GM23338 (cell line): ENCODE measurements at regions not wholly inside any gene's neighbourhood (a gene's known extent, or its start where the extent isn't known, plus 50 kb on each side); places are given as distances from the start of the nearest gene placed in this dataset.

Source experiments
- ATAC-seq: fragments of 200-7000 bp; cut with Tn5 transposase; 3 replicates; pipeline ENCODE4 v1.9.1; 2020
- DNase-seq: peaks from one replicate; pipeline ENCODE4 v3.0.0-alpha.2; 2015; ENCODE audit warnings: low spot score
- H2AFZ ChIP-seq: fragments of 200-600 bp; sonication (generic); 2 replicates; pipeline ENCODE4 v1.8.0; 2016; ENCODE audit warnings: antibody characterized with exemption, mild to moderate bottlenecking, moderate library complexity
- H3F3A ChIP-seq: fragments of 200-600 bp; sonication (generic); replicated peaks from 2 replicates; pipeline ENCODE4 v1.8.0; 2017; ENCODE audit warnings: antibody characterized with exemption, mixed run types, low read depth
- H3K27ac ChIP-seq: fragments of 200-600 bp; sonication (generic); 2 replicates; pipeline ENCODE4 v1.6.1; 2016; ENCODE audit warnings: low read depth
- H3K27me3 ChIP-seq: fragments of 200-600 bp; sonication (generic); 2 replicates; pipeline ENCODE4 v1.8.0; 2016; ENCODE audit warnings: mild to moderate bottlenecking, mixed run types, moderate library complexity; ENCODE audit not compliant: insufficient read depth
- H3K36me3 ChIP-seq: fragments of 200-600 bp; sonication (generic); 2 replicates; pipeline ENCODE4 v1.8.0; 2016; ENCODE audit warnings: mild to moderate bottlenecking; ENCODE audit not compliant: insufficient read depth
- H3K4me1 ChIP-seq: fragments of 200-600 bp; sonication (generic); 2 replicates; pipeline ENCODE4 v1.8.0; 2016; ENCODE audit warnings: mild to moderate bottlenecking, moderate library complexity; ENCODE audit not compliant: insufficient read depth
- H3K4me2 ChIP-seq: fragments of 200-600 bp; sonication (generic); 2 replicates; pipeline ENCODE4 v1.7.1; 2017; ENCODE audit warnings: mixed run types
- H3K4me3 ChIP-seq: fragments of 200-600 bp; sonication (generic); 2 replicates; pipeline ENCODE4 v1.6.1; 2016; ENCODE audit warnings: mixed run types
- H3K79me2 ChIP-seq: fragments of 200-600 bp; sonication (generic); replicated peaks from 2 replicates; pipeline ENCODE4 v1.8.0; 2017; ENCODE audit warnings: mild to moderate bottlenecking; ENCODE audit not compliant: insufficient read depth
- H3K9me2 ChIP-seq: fragments of 200-600 bp; sonication (generic); 2 replicates; pipeline ENCODE4 v1.8.0; 2017; ENCODE audit not compliant: insufficient read depth
- H4K20me1 ChIP-seq: fragments of 200-600 bp; sonication (generic); replicated peaks from 2 replicates; pipeline ENCODE4 v1.8.0; 2017; ENCODE audit warnings: mild to moderate bottlenecking; ENCODE audit not compliant: insufficient read depth
- H3K27ac Mint-ChIP-seq: 2 replicates; pipeline ENCODE4 v1.8.0; 2020; ENCODE audit warnings: inconsistent platforms, mild to moderate bottlenecking, moderate library complexity, mixed read lengths
- H3K27me3 Mint-ChIP-seq: 3 replicates; pipeline ENCODE4 v1.8.0; 2022; ENCODE audit warnings: low read depth, mild to moderate bottlenecking, moderate library complexity, mixed read lengths, inconsistent platforms; ENCODE audit not compliant: insufficient read depth, poor library complexity
- H3K36me3 Mint-ChIP-seq: 3 replicates; pipeline ENCODE4 v1.8.0; 2021; ENCODE audit warnings: low read depth, mild to moderate bottlenecking, inconsistent platforms, moderate library complexity, mixed read lengths
- H3K4me1 Mint-ChIP-seq: 3 replicates; pipeline ENCODE4 v1.8.0; 2020; ENCODE audit warnings: mild to moderate bottlenecking, inconsistent platforms, mixed read lengths
- H3K4me3 Mint-ChIP-seq: 3 replicates; pipeline ENCODE4 v1.8.0; 2021; ENCODE audit warnings: moderate library complexity, mild to moderate bottlenecking, inconsistent platforms, mixed read lengths
- H3K9me3 Mint-ChIP-seq: 3 replicates; pipeline ENCODE4 v1.8.0; 2020; ENCODE audit warnings: moderate library complexity, mild to moderate bottlenecking, inconsistent platforms, mixed read lengths
- CREB1 ChIP-seq: fragments of 250-450 bp; sonication (Bioruptor Pico); IDR thresholded peaks from 2 replicates; pipeline ENCODE4 v1.5.0; 2020; ENCODE audit warnings: low read depth, mild to moderate bottlenecking, moderate library complexity
- EZH2 ChIP-seq: fragments of 200-600 bp; sonication (generic); IDR thresholded peaks from one replicate; pipeline ENCODE4 v1.8.0; 2017; ENCODE audit warnings: antibody characterized with exemption, mild to moderate bottlenecking, low read depth; ENCODE audit not compliant: unreplicated experiment
- EZH2phosphoT487 ChIP-seq: fragments of 200-600 bp; sonication (generic); IDR thresholded peaks from one replicate; pipeline ENCODE4 v1.8.1; 2018; ENCODE audit warnings: antibody characterized with exemption; ENCODE audit not compliant: unreplicated experiment
- ZNF114 ChIP-seq: fragments of 250-450 bp; sonication (Bioruptor Pico); IDR thresholded peaks from 2 replicates; pipeline ENCODE4 v1.5.0; 2020; ENCODE audit warnings: mild to moderate bottlenecking, moderate library complexity
- ZNF331 ChIP-seq: fragments of 250-450 bp; sonication (Bioruptor Pico); IDR thresholded peaks from 2 replicates; pipeline ENCODE4 v1.5.0; 2020; ENCODE audit warnings: low read depth, mild to moderate bottlenecking, moderate library complexity
- TF ChIP-seq, protein P1 (sequence below): fragments of 250-450 bp; sonication (Bioruptor Pico); IDR thresholded peaks from 2 replicates; pipeline ENCODE4 v1.5.0; 2020; ENCODE audit warnings: mild to moderate bottlenecking, moderate library complexity
- TF ChIP-seq, protein P2 (sequence below): IDR thresholded peaks from one replicate; pipeline ENCODE4 v1.6.1; 2018; ENCODE audit warnings: antibody characterized with exemption; ENCODE audit not compliant: unreplicated experiment

- TF ChIP-seq, protein P1, sequence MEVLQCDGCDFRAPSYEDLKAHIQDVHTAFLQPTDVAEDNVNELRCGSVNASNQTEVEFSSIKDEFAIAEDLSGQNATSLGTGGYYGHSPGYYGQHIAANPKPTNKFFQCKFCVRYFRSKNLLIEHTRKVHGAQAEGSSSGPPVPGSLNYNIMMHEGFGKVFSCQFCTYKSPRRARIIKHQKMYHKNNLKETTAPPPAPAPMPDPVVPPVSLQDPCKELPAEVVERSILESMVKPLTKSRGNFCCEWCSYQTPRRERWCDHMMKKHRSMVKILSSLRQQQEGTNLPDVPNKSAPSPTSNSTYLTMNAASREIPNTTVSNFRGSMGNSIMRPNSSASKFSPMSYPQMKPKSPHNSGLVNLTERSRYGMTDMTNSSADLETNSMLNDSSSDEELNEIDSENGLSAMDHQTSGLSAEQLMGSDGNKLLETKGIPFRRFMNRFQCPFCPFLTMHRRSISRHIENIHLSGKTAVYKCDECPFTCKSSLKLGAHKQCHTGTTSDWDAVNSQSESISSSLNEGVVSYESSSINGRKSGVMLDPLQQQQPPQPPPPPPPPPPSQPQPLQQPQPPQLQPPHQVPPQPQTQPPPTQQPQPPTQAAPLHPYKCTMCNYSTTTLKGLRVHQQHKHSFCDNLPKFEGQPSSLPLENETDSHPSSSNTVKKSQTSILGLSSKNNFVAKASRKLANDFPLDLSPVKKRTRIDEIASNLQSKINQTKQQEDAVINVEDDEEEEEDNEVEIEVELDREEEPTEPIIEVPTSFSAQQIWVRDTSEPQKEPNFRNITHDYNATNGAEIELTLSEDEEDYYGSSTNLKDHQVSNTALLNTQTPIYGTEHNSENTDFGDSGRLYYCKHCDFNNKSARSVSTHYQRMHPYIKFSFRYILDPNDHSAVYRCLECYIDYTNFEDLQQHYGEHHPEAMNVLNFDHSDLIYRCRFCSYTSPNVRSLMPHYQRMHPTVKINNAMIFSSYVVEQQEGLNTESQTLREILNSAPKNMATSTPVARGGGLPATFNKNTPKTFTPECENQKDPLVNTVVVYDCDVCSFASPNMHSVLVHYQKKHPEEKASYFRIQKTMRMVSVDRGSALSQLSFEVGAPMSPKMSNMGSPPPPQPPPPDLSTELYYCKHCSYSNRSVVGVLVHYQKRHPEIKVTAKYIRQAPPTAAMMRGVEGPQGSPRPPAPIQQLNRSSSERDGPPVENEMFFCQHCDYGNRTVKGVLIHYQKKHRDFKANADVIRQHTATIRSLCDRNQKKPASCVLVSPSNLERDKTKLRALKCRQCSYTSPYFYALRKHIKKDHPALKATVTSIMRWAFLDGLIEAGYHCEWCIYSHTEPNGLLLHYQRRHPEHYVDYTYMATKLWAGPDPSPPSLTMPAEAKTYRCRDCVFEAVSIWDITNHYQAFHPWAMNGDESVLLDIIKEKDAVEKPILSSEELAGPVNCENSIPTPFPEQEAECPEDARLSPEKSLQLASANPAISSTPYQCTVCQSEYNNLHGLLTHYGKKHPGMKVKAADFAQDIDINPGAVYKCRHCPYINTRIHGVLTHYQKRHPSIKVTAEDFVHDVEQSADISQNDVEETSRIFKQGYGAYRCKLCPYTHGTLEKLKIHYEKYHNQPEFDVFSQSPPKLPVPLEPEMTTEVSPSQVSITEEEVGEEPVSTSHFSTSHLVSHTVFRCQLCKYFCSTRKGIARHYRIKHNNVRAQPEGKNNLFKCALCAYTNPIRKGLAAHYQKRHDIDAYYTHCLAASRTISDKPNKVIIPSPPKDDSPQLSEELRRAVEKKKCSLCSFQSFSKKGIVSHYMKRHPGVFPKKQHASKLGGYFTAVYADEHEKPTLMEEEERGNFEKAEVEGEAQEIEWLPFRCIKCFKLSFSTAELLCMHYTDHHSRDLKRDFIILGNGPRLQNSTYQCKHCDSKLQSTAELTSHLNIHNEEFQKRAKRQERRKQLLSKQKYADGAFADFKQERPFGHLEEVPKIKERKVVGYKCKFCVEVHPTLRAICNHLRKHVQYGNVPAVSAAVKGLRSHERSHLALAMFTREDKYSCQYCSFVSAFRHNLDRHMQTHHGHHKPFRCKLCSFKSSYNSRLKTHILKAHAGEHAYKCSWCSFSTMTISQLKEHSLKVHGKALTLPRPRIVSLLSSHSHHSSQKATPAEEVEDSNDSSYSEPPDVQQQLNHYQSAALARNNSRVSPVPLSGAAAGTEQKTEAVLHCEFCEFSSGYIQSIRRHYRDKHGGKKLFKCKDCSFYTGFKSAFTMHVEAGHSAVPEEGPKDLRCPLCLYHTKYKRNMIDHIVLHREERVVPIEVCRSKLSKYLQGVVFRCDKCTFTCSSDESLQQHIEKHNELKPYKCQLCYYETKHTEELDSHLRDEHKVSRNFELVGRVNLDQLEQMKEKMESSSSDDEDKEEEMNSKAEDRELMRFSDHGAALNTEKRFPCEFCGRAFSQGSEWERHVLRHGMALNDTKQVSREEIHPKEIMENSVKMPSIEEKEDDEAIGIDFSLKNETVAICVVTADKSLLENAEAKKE (CRISPR knock-in tag), result no peak
- TF ChIP-seq EZH2phosphoT487 (no peak), ZNF114 (no peak), ZNF331 (CRISPR knock-in tag) (no peak), CREB1 (CRISPR knock-in tag) (no peak)
These were observed 311.9 kb downstream of the NPIPA8 start (continued) for GRCh38 chr16:18024611-18025010.

GRCh38 chr16:18018376-18018775, 318.2 kb downstream of the NPIPA8 start:
- no peaks in the 10 kb centered on the region for H3K36me3 Mint-ChIP-seq
- Histone ChIP-seq H3K4me2 (peak overlapping the region; percentile 38), H3K4me1 (peaks cover 6% of the 10 kb centered on the region), H3F3A (no peaks in the 10 kb centered on the region), H3K27me3 (no peaks in the 10 kb centered on the region), H3K36me3 (no peaks in the 10 kb centered on the region), H3K4me3 (no peak overlapping the region), H2AFZ (0 out of 2 replicates have a peak overlapping the region, but pooled peaks have one; percentile 0), H3K9me2 (no peaks in the 10 kb centered on the region), H4K20me1 (no peaks in the 10 kb centered on the region), H3K79me2 (no peaks in the 10 kb centered on the region), H3K27ac (no peak overlapping the region)
- H3K4me1 Mint-ChIP-seq, result peaks cover 14% of the 10 kb centered on the region
- ATAC-seq (no peak), DNase-seq (no peak)
- no peaks in the 10 kb centered on the region for H3K9me3 Mint-ChIP-seq
- H3K4me3 Mint-ChIP-seq, result no peak overlapping the region
- peaks cover 7% of the 10 kb centered on the region for H3K27me3 Mint-ChIP-seq
- TF ChIP-seq ZNF331 (CRISPR knock-in tag) (no peak), EZH2 (no peak)
- TF ChIP-seq, protein P2, sequence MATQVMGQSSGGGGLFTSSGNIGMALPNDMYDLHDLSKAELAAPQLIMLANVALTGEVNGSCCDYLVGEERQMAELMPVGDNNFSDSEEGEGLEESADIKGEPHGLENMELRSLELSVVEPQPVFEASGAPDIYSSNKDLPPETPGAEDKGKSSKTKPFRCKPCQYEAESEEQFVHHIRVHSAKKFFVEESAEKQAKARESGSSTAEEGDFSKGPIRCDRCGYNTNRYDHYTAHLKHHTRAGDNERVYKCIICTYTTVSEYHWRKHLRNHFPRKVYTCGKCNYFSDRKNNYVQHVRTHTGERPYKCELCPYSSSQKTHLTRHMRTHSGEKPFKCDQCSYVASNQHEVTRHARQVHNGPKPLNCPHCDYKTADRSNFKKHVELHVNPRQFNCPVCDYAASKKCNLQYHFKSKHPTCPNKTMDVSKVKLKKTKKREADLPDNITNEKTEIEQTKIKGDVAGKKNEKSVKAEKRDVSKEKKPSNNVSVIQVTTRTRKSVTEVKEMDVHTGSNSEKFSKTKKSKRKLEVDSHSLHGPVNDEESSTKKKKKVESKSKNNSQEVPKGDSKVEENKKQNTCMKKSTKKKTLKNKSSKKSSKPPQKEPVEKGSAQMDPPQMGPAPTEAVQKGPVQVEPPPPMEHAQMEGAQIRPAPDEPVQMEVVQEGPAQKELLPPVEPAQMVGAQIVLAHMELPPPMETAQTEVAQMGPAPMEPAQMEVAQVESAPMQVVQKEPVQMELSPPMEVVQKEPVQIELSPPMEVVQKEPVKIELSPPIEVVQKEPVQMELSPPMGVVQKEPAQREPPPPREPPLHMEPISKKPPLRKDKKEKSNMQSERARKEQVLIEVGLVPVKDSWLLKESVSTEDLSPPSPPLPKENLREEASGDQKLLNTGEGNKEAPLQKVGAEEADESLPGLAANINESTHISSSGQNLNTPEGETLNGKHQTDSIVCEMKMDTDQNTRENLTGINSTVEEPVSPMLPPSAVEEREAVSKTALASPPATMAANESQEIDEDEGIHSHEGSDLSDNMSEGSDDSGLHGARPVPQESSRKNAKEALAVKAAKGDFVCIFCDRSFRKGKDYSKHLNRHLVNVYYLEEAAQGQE, result no peak
- H3K27ac Mint-ChIP-seq, result no peak overlapping the region
